Endothelial cell of umbilical vein (primary cell): ENCODE measurements at regions not wholly inside any gene's neighbourhood (a gene's known extent, or its start where the extent isn't known, plus 50 kb on each side); places are given as distances from the start of the nearest gene placed in this dataset.

Experiments used
- CTCF ChIP-seq, 2 donors: IDR thresholded peaks; 1 replicate in 1 of 2; 2 replicates in 1 of 2; pipeline ENCODE4 v1.5.1; 2011; ENCODE audit warnings: low read length in 2 of 2, mild to moderate bottlenecking in 2 of 2, moderate library complexity in 2 of 2, control low read depth in 1 of 2, inconsistent platforms in 1 of 2, low read depth in 1 of 2; ENCODE audit not compliant: insufficient read depth in 1 of 2; ENCODE audit errors: extremely low read depth in 1 of 2
- EZH2 ChIP-seq: IDR thresholded peaks from 2 replicates; pipeline ENCODE4 v1.6.1; 2012; ENCODE audit warnings: borderline replicate concordance, low read depth, mild to moderate bottlenecking, moderate library complexity, low read length, inconsistent platforms; ENCODE audit not compliant: severe bottlenecking
- POLR2A ChIP-seq: IDR thresholded peaks from 2 replicates; pipeline ENCODE4 v1.6.1; 2012; ENCODE audit warnings: low read depth, mild to moderate bottlenecking, control low read depth, low read length

- TF ChIP-seq CTCF (IDR thresholded peaks at IDR 0.05; ENCODE audit: extremely low read depth in 1 of 2, insufficient read depth in 1 of 2, low read depth in 1 of 2, low read length in 2 of 2) (no peak), EZH2 (no peak), POLR2A (no peak)
Measured at GRCh38 chr2:144111437-144111836, 408.5 kb downstream of the ZEB2 start.
